ENCODE measurements at regions not wholly inside any gene's neighbourhood (a gene's known extent, or its start where the extent isn't known, plus 50 kb on each side); places are given as distances from the start of the nearest gene placed in this dataset.

DNA sequence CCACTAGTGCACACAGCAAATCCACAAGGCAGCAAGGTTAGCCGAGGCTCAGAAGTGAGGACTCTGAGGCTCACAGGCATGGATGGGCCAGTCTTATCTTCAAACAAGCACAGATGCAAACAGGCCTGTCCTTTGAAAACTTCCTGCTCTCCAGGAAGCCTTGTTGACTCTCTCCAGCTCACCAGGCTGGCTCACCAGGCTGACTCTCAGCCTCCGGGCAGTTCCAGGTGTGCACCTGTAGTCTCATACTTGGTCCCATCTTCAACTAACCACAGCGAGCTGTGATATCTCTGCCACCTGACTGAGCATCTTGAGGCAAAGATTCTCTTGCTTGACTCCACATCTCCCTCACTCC, 173.9 kb upstream of the ZMIZ1 start:
- ChIA-PET POLR2A (ENCODE audit: unreplicated experiment) (no interaction called here), CTCF (no interaction called here)
- ATAC-seq (peak; percentile 41), DNase-seq (peak; percentile 76)
- peaks cover 35% of the 10 kb centered on the region for H3K27me3 ChIP-seq (ENCODE audit: low read length)
- intact Hi-C loops (cut with micrococcal nuclease): no loop called here
- H3F3A ChIP-seq (ENCODE audit: low read length, unreplicated experiment): no peaks in the 10 kb centered on the region
- H3K9me2 ChIP-seq (replicated peaks; ENCODE audit: low read length): peaks cover 6% of the 10 kb centered on the region; the same call in 1 of the 2 replicates
- H3K4me3 ChIP-seq (ENCODE audit: low read length): no peak overlapping the region
- no peaks in the 10 kb centered on the region for H4K20me1 ChIP-seq (ENCODE audit: low read length)
- no peaks in the 10 kb centered on the region for H3K9me3 ChIP-seq (ENCODE audit: low read length)
- no peak overlapping the region for H3K9ac ChIP-seq (ENCODE audit: low read length)
- no peaks in the 10 kb centered on the region for H3K4me1 ChIP-seq (ENCODE audit: insufficient read depth, low read length)
- no peak overlapping the region for H3K27ac ChIP-seq (ENCODE audit: low read length)
- no peak overlapping the region for H3K4me2 ChIP-seq (ENCODE audit: low read length)
- H3K79me2 ChIP-seq (ENCODE audit: low read length): no peaks in the 10 kb centered on the region
- no peak overlapping the region for H2AFZ ChIP-seq (ENCODE audit: low read length)
- TF ChIP-seq EZH2 (IDR thresholded peaks at IDR 0.05; ENCODE audit: low read length, unreplicated experiment): no peak
- TF ChIP-seq, protein P1, sequence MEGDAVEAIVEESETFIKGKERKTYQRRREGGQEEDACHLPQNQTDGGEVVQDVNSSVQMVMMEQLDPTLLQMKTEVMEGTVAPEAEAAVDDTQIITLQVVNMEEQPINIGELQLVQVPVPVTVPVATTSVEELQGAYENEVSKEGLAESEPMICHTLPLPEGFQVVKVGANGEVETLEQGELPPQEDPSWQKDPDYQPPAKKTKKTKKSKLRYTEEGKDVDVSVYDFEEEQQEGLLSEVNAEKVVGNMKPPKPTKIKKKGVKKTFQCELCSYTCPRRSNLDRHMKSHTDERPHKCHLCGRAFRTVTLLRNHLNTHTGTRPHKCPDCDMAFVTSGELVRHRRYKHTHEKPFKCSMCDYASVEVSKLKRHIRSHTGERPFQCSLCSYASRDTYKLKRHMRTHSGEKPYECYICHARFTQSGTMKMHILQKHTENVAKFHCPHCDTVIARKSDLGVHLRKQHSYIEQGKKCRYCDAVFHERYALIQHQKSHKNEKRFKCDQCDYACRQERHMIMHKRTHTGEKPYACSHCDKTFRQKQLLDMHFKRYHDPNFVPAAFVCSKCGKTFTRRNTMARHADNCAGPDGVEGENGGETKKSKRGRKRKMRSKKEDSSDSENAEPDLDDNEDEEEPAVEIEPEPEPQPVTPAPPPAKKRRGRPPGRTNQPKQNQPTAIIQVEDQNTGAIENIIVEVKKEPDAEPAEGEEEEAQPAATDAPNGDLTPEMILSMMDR (conservative IDR thresholded peaks at IDR 0.05; ENCODE audit: low read depth, low read length): no peak
- no peak for TF ChIP-seq EZH2phosphoT487 (IDR thresholded peaks at IDR 0.05; ENCODE audit: borderline replicate concordance, low read length)
- BruUV-seq (replicated peaks): no TSS peak
- no peaks in the 10 kb centered on the region for H3K36me3 ChIP-seq (ENCODE audit: low read depth, low read length)

DNA sequence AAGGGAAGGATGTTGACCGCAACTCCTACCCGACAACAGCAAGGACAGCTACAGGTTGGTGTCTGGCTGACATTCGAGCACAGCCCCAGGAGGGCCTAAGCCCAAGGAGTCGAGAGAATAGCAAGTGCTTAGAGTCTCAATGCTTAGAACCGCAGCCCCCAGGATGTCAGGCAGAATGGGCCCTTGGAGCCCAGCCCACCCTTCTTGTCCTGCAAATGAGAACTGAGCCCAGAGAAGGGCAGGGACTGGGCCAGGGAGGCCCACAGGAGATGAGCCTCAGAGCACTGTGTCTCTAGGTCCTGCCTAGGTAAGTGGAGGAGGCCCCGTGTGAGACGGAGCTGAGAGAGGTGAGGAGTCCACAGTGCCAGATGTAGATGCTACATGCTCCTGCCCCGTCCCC, 173.3 kb upstream of the ZMIZ1 start:
- no peak overlapping the region for H3K4me2 ChIP-seq (ENCODE audit: low read length)
- DNase-seq (no peak), ATAC-seq (no peak)
- no peak overlapping the region for H3K9ac ChIP-seq (ENCODE audit: low read length)
- CTCF ChIA-PET: no interaction called here
- no peaks in the 10 kb centered on the region for H3K36me3 ChIP-seq (ENCODE audit: low read depth, low read length)
- TF ChIP-seq, protein P1 (conservative IDR thresholded peaks at IDR 0.05; ENCODE audit: low read depth, low read length): no peak
- no peak for TF ChIP-seq EZH2phosphoT487 (IDR thresholded peaks at IDR 0.05; ENCODE audit: borderline replicate concordance, low read length)
- TF ChIP-seq EZH2 (IDR thresholded peaks at IDR 0.05; ENCODE audit: low read length, unreplicated experiment): no peak
- no peak overlapping the region for H2AFZ ChIP-seq (ENCODE audit: low read length)
- POLR2A ChIA-PET (ENCODE audit: unreplicated experiment): no interaction called here
- no peaks in the 10 kb centered on the region for H3K79me2 ChIP-seq (ENCODE audit: low read length)
- no peaks in the 10 kb centered on the region for H3F3A ChIP-seq (ENCODE audit: low read length, unreplicated experiment)
- peaks cover 6% of the 10 kb centered on the region; the same call in 1 of the 2 replicates for H3K9me2 ChIP-seq (replicated peaks; ENCODE audit: low read length)
- no peak overlapping the region for H3K4me3 ChIP-seq (ENCODE audit: low read length)
- H3K27ac ChIP-seq (ENCODE audit: low read length): no peak overlapping the region
- no peaks in the 10 kb centered on the region for H3K9me3 ChIP-seq (ENCODE audit: low read length)
- no peaks in the 10 kb centered on the region for H3K4me1 ChIP-seq (ENCODE audit: insufficient read depth, low read length)
- intact Hi-C loops (cut with micrococcal nuclease): no loop called here
- no peaks in the 10 kb centered on the region for H4K20me1 ChIP-seq (ENCODE audit: low read length)
- no TSS peak for BruUV-seq (replicated peaks)
- H3K27me3 ChIP-seq (ENCODE audit: low read length): peaks cover 35% of the 10 kb centered on the region

DNA sequence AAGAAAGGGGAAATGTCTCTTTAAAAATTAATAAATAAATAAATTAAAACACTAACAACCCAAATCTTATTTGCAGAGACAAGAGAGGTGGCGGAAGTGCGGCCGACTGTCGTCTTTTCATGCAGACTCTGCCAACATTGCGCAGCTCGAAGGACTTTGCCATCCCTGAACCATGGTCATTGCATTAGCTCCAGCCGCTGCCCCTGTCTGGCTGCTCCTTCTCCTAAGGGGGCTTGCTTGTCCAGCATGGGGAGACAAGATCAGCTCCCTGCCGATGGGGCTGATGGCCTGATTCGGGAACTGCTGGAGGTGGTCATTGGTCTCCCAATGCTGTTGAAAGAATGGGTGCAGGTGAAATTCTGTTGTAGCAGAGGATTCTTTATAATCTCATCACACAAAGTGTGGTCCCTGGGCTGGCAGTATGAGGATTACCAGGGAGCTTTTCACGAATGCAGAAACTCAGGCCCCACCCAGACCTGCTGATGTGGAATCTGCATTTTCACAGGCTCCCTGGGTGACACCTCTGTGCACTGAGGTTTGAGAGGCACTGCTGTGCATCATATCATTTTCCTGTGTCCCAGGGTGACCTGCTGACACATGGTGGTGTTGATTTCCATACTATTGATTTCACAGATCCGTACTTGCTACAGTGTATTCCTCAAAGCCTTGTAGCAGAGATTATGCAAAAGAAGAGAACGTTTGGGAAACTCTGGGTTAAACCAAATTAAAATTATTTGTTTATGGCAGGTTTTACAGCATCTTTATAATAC, 172.4 kb upstream of the ZMIZ1 start:
- Histone ChIP-seq H2AFZ (ENCODE audit: low read length) (no peak overlapping the region), H3K9ac (ENCODE audit: low read length) (no peak overlapping the region), H3F3A (ENCODE audit: low read length, unreplicated experiment) (no peaks in the 10 kb centered on the region), H3K4me1 (ENCODE audit: insufficient read depth, low read length) (no peaks in the 10 kb centered on the region), H3K79me2 (ENCODE audit: low read length) (no peaks in the 10 kb centered on the region), H3K9me2 (replicated peaks; ENCODE audit: low read length) (peaks cover 4% of the 10 kb centered on the region), H3K4me2 (ENCODE audit: low read length) (no peak overlapping the region), H3K36me3 (ENCODE audit: low read depth, low read length) (no peaks in the 10 kb centered on the region), H3K27ac (ENCODE audit: low read length) (no peak overlapping the region), H3K9me3 (ENCODE audit: low read length) (no peaks in the 10 kb centered on the region), H3K27me3 (ENCODE audit: low read length) (peaks cover 35% of the 10 kb centered on the region), H3K4me3 (ENCODE audit: low read length) (no peak overlapping the region), H4K20me1 (ENCODE audit: low read length) (no peaks in the 10 kb centered on the region)
- POLR2A ChIA-PET (ENCODE audit: unreplicated experiment): no interaction called here
- no TSS peak for BruUV-seq (replicated peaks)
- CTCF ChIA-PET: no interaction called here
- DNase-seq: no peak
- intact Hi-C loops (cut with micrococcal nuclease): no loop called here
- no peak for ATAC-seq
- TF ChIP-seq, protein P1 (conservative IDR thresholded peaks at IDR 0.05; ENCODE audit: low read depth, low read length): no peak
- TF ChIP-seq EZH2phosphoT487 (IDR thresholded peaks at IDR 0.05; ENCODE audit: borderline replicate concordance, low read length) (no peak), EZH2 (IDR thresholded peaks at IDR 0.05; ENCODE audit: low read length, unreplicated experiment) (no peak)

Data from PC-3 (cell line).